ENCODE measurements at regions not wholly inside any gene's neighbourhood (a gene's known extent, or its start where the extent isn't known, plus 50 kb on each side); places are given as distances from the start of the nearest gene placed in this dataset.

- no peak for TF ChIP-seq CTCF (IDR thresholded peaks at IDR 0.05; ENCODE audit: low read length)
- TF ChIP-seq EZH2 (IDR thresholded peaks at IDR 0.05; ENCODE audit: borderline replicate concordance, low read length) = no peak
These were observed 127.3 kb upstream of the CXCR4 start for GRCh38 chr2:136245211-136245610.
